Activated CD8-positive, alpha-beta memory T cell treated with anti-CD3 and anti-CD28 coated beads for 36 hours (primary cell): ENCODE measurements at regions not wholly inside any gene's neighbourhood (a gene's known extent, or its start where the extent isn't known, plus 50 kb on each side); places are given as distances from the start of the nearest gene placed in this dataset.

Experiments
- CTCF ChIA-PET: fragments of 350-600 bp; sonication (Branson Sonifier 250); formaldehyde crosslinking; loops from one replicate; lab custom pipeline; 2021; ENCODE audit warnings: antibody characterized with exemption; lab: Charles Lee
- POLR2A ChIA-PET: fragments of 350-600 bp; sonication (Branson Sonifier 250); formaldehyde crosslinking; loops from one replicate; lab custom pipeline; 2021; ENCODE audit warnings: antibody characterized with exemption; lab: Charles Lee

- POLR2A ChIA-PET, result no interaction called here
- CTCF ChIA-PET, result interaction anchor here (0.8 to 1.3 kb wide), 2 partner anchors 11 to 72 kb away, joined by 3 read pairs; no protein-coding TSS in a partner anchor
Observed at GRCh38 chr16:85539084-85539483, 74.0 kb upstream of the GSE1 start.

GRCh38 chr16:85539629-85540291 is 73.4 kb upstream of the GSE1 start:
- POLR2A ChIA-PET, result no interaction called here

GRCh38 chr16:85541181-85541580 is 71.9 kb upstream of the GSE1 start:
- ChIA-PET CTCF (no interaction called here), POLR2A (no interaction called here)

More at GRCh38 chr16:85539629-85540291, 73.4 kb upstream of the GSE1 start:
- CTCF ChIA-PET, result interaction anchor here (1.0 kb wide), 1 partner anchor 11 kb away, joined by 3 read pairs; no protein-coding TSS in a partner anchor

GRCh38 chr16:85541619-85541979 is 71.5 kb upstream of the GSE1 start:
- POLR2A ChIA-PET, result no interaction called here
- CTCF ChIA-PET, result no interaction called here

- ChIA-PET POLR2A (no interaction called here), CTCF (interaction anchor here (0.6 kb wide), 1 partner anchor 1215 kb away, joined by 3 read pairs; no protein-coding TSS in a partner anchor)
Observed at GRCh38 chr16:85541980-85542900, 70.9 kb upstream of the GSE1 start.

GRCh38 chr16:85543536-85543935 is 69.6 kb upstream of the GSE1 start:
- POLR2A ChIA-PET, result interaction anchor here (0.7 kb wide), 1 partner anchor 10 kb away, joined by 3 read pairs; no protein-coding TSS in a partner anchor

GRCh38 chr16:85544016-85544415 is 69.1 kb upstream of the GSE1 start:
- POLR2A ChIA-PET, result no interaction called here
- CTCF ChIA-PET, result interaction anchor here (1.4 to 1.5 kb wide), 2 partner anchors 53 to 124 kb away, joined by 3 read pairs; no protein-coding TSS in a partner anchor

More at GRCh38 chr16:85543536-85543935, 69.6 kb upstream of the GSE1 start:
- CTCF ChIA-PET, result interaction anchor here (1.5 kb wide), 1 partner anchor 123 kb away, joined by 3 read pairs; no protein-coding TSS in a partner anchor

- ChIA-PET POLR2A (no interaction called here), CTCF (interaction anchor here (1.3 to 1.5 kb wide), 3 partner anchors 54 to 124 kb away, joined by 3 read pairs; no protein-coding TSS in a partner anchor)
Observed at GRCh38 chr16:85544668-85545067, 68.5 kb upstream of the GSE1 start.

- POLR2A ChIA-PET, result no interaction called here
Observed at GRCh38 chr16:85545227-85545818, 67.8 kb upstream of the GSE1 start.

GRCh38 chr16:85546585-85547447 is 66.3 kb upstream of the GSE1 start:
- POLR2A ChIA-PET, result no interaction called here
- CTCF ChIA-PET, result no interaction called here

More at GRCh38 chr16:85545227-85545818, 67.8 kb upstream of the GSE1 start:
- CTCF ChIA-PET, result interaction anchor here (1.3 to 1.4 kb wide), 2 partner anchors 54 to 71 kb away, joined by 3 read pairs; no protein-coding TSS in a partner anchor

- POLR2A ChIA-PET, result no interaction called here
- CTCF ChIA-PET, result no interaction called here
Observed at GRCh38 chr16:85548375-85548774, 64.7 kb upstream of the GSE1 start.

- POLR2A ChIA-PET, result no interaction called here
Observed at GRCh38 chr16:85549766-85550421, 63.2 kb upstream of the GSE1 start.

GRCh38 chr16:85550422-85550864 is 62.7 kb upstream of the GSE1 start:
- ChIA-PET POLR2A (no interaction called here), CTCF (interaction anchor here (0.9 to 5.3 kb wide), 2 partner anchors 12 to 60 kb away, joined by 3 to 32 read pairs; no protein-coding TSS in a partner anchor)

More at GRCh38 chr16:85549766-85550421, 63.2 kb upstream of the GSE1 start:
- CTCF ChIA-PET, result interaction anchor here (0.9 to 5.3 kb wide), 2 partner anchors 11 to 60 kb away, joined by 3 to 32 read pairs; no protein-coding TSS in a partner anchor

GRCh38 chr16:85550953-85551924 is 61.9 kb upstream of the GSE1 start:
- POLR2A ChIA-PET, result interaction anchor here (0.9 to 4.8 kb wide), 2 partner anchors 18 to 64 kb away, joined by 3 to 42 read pairs; partner anchors contain the start of gene GSE1
- CTCF ChIA-PET, result interaction anchor here (0.7 to 5.3 kb wide), 8 partner anchors 9 to 1751 kb away, joined by 3 to 32 read pairs (median 3); no protein-coding TSS in a partner anchor

GRCh38 chr16:85552980-85553435 is 60.1 kb upstream of the GSE1 start:
- ChIA-PET POLR2A (interaction anchor here (0.8 to 4.8 kb wide), 6 partner anchors 11 to 137 kb away, joined by 3 to 42 read pairs (median 6); partner anchors contain the start of gene GSE1), CTCF (interaction anchor here (0.9 to 5.3 kb wide), 8 partner anchors 11 to 137 kb away, joined by 3 to 32 read pairs (median 6); partner anchors contain the start of gene GSE1)
